H54 (cell line): ENCODE measurements at regions not wholly inside any gene's neighbourhood (a gene's known extent, or its start where the extent isn't known, plus 50 kb on each side); places are given as distances from the start of the nearest gene placed in this dataset.
"Not testable (repeated sequence)": the region's sequence is repeated elsewhere in the genome, so short reads cannot be mapped to it uniquely, and the experiment has no call there.

Experiments used
- DNase-seq: peaks from one replicate; pipeline ENCODE4 v3.0.0; 2011; ENCODE audit warnings: low spot score, mixed read lengths; ENCODE audit not compliant: insufficient read length
- FAIRE-seq: peaks from 3 replicates; lab custom pipeline; 2011; peaks lifted over from hg19 to GRCh38; lab: Jason Lieb, UNC
- POLR2A ChIP-seq: IDR thresholded peaks from 2 replicates; pipeline ENCODE4 v1.6.1; 2011; ENCODE audit warnings: low read depth, mild to moderate bottlenecking, low read length

GRCh38 chr21:27561116-27561515 is 594.2 kb upstream of the ADAMTS5 start:
- DNase-seq: no peak
- TF ChIP-seq POLR2A: no peak
- no peak for FAIRE-seq

- DNase-seq: no peak
- no peak for FAIRE-seq
- no peak for TF ChIP-seq POLR2A
Observed at GRCh38 chr21:27557356-27557755, 590.5 kb upstream of the ADAMTS5 start.

GRCh38 chr21:27555996-27556395 is 589.1 kb upstream of the ADAMTS5 start:
- DNase-seq (no peak), FAIRE-seq (no peak)
- no peak for TF ChIP-seq POLR2A

- FAIRE-seq (peak; percentile 23), DNase-seq (no peak)
- TF ChIP-seq POLR2A: no peak
Observed at GRCh38 chr21:27550287-27550686, 583.4 kb upstream of the ADAMTS5 start.

- DNase-seq (no peak), FAIRE-seq (no peak)
- TF ChIP-seq POLR2A: no peak
Observed at GRCh38 chr21:27548486-27548885, 581.6 kb upstream of the ADAMTS5 start.

GRCh38 chr21:27545754-27546349 is 579.0 kb upstream of the ADAMTS5 start:
- DNase-seq (no peak), FAIRE-seq (peak; percentile 23)
- no peak for TF ChIP-seq POLR2A

- DNase-seq, FAIRE-seq: not testable (repeated sequence)
Observed at GRCh38 chr21:27542126-27542525, 575.2 kb upstream of the ADAMTS5 start.

- TF ChIP-seq POLR2A: no peak
- DNase-seq (no peak), FAIRE-seq (peak; percentile 89)
Observed at GRCh38 chr21:27536319-27536718, 569.4 kb upstream of the ADAMTS5 start.

GRCh38 chr21:27535188-27535587 is 568.3 kb upstream of the ADAMTS5 start:
- DNase-seq (no peak), FAIRE-seq (no peak)
- no peak for TF ChIP-seq POLR2A

GRCh38 chr21:27534206-27534605 is 567.3 kb upstream of the ADAMTS5 start:
- FAIRE-seq (no peak), DNase-seq (no peak)
- TF ChIP-seq POLR2A: no peak

- DNase-seq (peak; percentile 7), FAIRE-seq (peak; percentile 94)
- no peak for TF ChIP-seq POLR2A
Observed at GRCh38 chr21:27532076-27532475, 565.2 kb upstream of the ADAMTS5 start.

GRCh38 chr21:27528697-27529096 is 561.8 kb upstream of the ADAMTS5 start:
- FAIRE-seq: no peak
- DNase-seq: no peak
- no peak for TF ChIP-seq POLR2A

GRCh38 chr21:27526451-27526850 is 559.6 kb upstream of the ADAMTS5 start:
- no peak for FAIRE-seq
- TF ChIP-seq POLR2A: no peak
- no peak for DNase-seq

- DNase-seq (no peak), FAIRE-seq (no peak)
- TF ChIP-seq POLR2A: no peak
Observed at GRCh38 chr21:27525780-27526179, 558.9 kb upstream of the ADAMTS5 start.

- DNase-seq: peak; percentile 6
- no peak for TF ChIP-seq POLR2A
- peak; percentile 99 for FAIRE-seq
Observed at GRCh38 chr21:27519361-27519760, 552.5 kb upstream of the ADAMTS5 start.

- FAIRE-seq, DNase-seq: not testable (repeated sequence)
Observed at GRCh38 chr21:27517177-27517576, 550.3 kb upstream of the ADAMTS5 start.
